Hematopoietic multipotent progenitor cell (in vitro differentiated cells): ENCODE measurements at regions not wholly inside any gene's neighbourhood (a gene's known extent, or its start where the extent isn't known, plus 50 kb on each side); places are given as distances from the start of the nearest gene placed in this dataset.
"Not testable (repeated sequence)": the region's sequence is repeated elsewhere in the genome, so short reads cannot be mapped to it uniquely, and the experiment has no call there.

Source experiments
- DNase-seq, 3 donors: peaks; one replicate each; pipeline ENCODE4 v3.0.0-alpha.2; 2011 to 2015; ENCODE audit warnings: low read depth in 2 of 3, low spot score in 2 of 3

DNA sequence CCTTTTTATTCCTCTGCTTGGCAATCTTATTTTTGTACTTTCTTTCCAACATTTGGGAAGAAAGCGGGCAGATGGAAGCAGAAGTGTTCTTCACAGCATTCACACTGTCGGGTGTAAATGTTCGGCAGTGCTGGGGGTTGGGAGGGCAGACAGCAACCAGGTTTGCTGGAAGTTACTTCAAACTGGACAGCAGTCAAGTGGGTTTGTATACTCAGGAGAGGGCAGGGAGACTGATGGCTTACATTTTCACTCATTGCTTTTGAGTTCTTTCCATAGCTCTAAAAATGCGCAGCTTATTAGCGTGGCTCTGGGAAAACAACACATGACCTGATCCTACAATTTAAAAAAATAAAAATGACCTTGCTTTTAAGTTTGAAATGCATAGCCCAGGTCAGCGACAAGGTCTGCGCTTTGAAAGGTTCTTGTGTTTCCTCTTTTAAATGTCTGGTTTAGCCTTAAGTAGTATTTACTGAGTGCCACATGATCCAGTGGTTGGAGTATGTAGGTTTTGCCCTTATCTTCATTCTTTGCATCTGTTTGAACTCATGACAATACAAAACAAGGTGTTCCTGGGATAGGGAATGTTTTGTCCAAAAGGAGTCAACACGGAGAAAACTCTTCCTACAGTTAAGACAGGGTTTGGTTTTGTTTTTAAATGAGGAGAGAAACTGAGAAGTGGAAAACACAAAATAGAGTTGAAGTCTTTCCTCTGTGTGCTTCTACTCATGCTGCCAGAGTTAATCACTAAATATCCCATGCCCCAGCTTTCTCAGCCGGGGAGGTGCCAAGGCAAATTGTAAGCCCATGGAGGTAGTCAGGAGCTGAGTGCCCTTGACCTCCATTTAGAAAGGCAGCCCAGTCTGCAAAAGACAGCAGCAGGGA lies 132.7 kb upstream of the DMRT1 start:
- peak in 1 of 3 donors; percentile 44 for DNase-seq

DNA sequence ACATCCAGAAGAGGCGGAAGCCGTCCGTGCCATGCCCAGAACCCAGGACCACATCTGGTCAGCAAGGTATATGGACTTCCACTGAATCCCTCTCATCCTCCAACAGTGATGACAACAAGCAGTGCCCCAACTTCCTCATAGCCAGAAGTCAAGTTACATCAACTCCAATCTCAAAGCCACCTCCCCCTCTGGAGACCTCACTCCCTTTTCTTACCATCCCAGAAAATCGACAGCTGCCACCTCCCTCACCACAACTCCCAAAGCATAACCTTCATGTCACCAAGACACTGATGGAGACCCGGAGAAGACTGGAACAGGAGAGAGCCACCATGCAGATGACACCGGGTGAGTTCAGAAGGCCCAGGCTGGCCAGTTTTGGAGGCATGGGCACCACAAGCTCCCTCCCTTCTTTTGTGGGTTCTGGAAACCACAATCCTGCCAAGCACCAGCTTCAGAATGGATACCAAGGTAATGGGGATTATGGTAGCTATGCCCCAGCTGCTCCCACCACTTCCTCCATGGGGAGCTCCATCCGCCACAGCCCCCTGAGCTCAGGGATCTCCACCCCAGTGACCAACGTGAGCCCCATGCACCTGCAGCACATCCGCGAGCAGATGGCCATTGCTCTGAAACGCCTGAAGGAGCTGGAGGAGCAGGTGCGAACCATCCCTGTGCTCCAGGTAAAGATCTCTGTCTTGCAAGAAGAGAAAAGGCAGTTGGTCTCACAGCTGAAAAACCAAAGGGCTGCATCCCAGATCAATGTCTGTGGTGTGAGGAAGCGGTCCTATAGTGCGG lies 130.3 kb upstream of the DMRT1 start:
- no peak for DNase-seq

DNA sequence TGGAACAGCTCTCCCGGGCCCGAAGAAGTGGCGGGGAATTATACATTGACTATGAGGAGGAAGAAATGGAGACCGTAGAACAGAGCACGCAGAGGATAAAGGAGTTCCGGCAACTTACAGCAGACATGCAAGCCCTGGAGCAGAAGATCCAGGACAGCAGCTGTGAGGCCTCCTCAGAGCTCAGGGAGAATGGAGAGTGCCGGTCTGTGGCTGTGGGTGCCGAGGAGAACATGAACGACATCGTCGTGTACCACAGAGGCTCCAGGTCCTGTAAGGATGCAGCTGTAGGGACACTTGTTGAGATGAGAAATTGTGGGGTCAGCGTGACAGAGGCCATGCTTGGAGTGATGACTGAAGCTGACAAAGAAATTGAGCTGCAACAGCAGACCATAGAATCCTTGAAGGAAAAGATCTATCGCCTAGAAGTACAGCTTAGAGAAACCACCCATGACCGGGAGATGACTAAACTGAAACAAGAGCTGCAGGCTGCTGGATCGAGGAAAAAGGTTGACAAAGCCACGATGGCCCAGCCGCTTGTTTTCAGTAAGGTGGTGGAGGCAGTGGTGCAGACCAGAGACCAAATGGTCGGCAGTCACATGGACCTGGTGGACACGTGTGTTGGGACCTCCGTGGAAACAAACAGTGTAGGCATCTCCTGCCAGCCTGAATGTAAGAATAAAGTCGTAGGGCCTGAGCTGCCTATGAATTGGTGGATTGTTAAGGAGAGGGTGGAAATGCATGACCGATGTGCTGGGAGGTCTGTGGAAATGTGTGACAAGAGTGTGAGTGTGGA lies 129.5 kb upstream of the DMRT1 start:
- DNase-seq: no peak

DNA sequence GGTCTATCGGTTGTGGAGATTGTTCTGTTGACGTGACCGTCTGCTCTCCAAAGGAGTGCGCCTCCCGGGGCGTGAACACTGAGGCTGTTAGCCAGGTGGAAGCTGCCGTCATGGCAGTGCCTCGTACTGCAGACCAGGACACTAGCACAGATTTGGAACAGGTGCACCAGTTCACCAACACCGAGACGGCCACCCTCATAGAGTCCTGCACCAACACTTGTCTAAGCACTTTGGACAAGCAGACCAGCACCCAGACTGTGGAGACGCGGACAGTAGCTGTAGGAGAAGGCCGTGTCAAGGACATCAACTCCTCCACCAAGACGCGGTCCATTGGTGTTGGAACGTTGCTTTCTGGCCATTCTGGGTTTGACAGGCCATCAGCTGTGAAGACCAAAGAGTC lies 128.9 kb upstream of the DMRT1 start:
- DNase-seq: no peak

DNA sequence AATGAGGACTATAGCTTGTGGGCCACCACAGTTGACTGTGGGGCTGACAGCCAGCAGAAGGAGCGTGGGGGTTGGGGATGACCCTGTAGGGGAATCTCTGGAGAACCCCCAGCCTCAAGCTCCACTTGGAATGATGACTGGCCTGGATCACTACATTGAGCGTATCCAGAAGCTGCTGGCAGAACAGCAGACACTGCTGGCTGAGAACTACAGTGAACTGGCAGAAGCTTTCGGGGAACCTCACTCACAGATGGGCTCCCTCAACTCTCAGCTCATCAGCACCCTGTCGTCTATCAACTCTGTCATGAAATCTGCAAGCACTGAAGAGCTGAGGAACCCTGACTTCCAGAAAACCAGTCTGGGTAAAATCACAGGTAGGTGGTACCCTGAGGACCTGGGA lies 128.4 kb upstream of the DMRT1 start:
- DNase-seq: no peak

DNA sequence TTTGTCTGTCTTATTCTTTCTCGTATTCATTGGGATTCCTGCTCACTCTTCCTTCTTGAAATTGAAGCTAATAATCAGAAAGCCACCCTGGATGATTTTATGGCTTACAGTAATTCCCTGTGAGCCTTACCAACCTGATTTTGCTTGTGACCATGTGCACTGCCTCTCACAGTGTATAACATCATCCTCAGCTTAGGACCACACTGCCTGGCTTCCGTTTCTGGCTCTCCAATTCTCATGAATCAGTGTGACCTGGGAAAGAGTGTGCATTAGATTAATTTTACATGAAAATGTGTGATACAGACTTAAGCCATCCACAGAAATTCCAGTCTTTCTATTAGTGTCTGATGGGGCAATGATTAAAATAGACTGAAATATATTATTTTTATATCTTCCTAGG lies 126.8 kb upstream of the DMRT1 start:
- no peak for DNase-seq

DNA sequence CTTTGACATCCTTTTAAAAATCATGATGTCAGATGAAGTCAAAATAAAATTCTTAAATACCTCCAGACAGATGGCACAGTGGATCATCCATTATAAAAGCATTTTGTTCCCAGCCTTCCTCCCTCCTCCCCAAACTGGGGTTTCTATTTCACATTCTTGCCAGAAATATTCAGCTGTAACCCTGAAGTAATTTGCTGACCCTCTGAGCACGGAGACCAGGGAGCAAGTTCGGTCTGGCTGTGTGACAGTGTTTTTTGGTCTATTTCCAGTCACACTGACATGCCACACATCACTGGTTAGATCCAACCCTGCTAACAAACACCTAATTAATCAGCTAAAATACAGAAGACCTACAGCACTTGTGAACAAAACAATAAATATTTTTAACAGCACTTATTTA lies 126.2 kb upstream of the DMRT1 start:
- no peak for DNase-seq

DNA sequence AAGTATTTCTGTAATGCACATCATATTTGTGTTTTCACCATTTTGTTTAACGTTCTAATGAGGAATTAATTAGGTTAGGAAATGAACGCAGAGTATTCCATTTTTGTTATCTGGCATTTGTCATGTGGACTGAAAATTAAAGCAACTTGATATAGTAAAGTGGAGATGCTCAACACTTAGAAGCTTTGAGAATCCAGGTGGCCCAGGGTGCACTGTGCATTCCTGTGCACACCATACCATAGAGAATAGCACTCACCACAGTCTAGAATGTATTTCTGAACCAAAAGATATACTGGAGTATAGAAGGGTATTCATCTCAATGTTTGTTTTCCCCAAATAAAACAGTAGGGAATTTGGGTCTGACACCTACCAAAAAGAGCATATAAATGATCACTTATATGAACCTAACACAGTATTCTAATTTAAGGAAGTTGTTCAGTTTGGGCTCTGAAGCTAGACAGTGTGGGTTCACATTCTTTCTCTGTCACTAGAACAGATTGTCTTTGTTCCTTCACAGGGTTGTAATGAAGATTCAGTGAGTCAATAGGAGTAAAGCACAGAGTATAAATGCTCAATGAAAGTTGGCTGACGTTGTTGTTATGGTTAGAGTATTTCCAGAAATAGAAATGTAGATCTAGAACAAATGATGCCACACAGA lies 125.6 kb upstream of the DMRT1 start:
- no peak for DNase-seq

DNA sequence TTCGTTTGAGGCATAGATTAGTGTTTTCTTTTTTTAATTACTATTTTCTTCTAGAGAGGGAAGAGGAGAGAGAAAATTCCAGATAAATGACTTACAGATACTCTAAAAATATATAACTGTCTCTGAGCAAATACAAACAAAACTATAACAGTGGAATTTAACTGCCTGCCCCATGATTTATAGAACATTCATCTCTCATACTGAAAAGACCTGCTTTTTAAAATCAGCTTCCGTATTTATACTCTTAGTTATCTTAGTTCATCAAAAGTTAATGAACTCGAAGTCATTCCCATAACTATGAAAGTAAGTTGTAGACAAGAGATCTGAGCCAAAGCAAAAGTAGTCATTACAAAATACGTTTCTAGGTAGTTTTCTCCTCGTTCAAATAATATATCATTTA lies 123.8 kb upstream of the DMRT1 start:
- peak in 1 of 3 donors; percentile 12 for DNase-seq

DNA sequence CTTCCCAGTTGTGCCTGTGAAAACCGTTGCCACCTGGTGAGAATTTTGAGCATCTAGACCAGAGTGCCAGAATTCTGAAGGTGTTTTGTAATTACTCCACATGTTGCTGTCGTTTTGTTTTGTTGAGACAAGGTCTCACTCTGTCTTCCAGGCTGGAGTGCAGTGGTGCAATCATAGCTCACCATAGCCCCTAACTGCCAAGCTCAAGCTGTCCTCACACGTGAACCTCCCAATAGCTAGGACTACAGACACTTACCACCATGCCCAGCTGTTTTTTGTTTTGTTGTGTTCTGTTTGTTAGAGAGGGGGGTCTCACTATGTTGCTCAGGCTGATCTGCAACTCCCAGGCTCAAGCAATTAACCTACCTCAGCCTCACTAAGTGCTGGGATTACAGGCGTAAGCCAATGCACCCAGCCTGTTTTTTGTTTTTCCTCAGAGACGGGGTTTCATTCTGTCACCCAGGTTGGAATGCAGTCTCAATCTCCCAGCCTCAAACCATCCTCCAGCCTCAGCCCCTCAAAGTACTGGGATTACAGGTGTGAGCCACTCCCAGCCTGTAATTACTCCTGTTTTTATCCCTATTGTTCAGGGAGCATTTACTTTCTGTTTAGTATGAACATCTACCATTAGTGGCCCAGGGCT lies 121.1 kb upstream of the DMRT1 start:
- DNase-seq: no peak

DNA sequence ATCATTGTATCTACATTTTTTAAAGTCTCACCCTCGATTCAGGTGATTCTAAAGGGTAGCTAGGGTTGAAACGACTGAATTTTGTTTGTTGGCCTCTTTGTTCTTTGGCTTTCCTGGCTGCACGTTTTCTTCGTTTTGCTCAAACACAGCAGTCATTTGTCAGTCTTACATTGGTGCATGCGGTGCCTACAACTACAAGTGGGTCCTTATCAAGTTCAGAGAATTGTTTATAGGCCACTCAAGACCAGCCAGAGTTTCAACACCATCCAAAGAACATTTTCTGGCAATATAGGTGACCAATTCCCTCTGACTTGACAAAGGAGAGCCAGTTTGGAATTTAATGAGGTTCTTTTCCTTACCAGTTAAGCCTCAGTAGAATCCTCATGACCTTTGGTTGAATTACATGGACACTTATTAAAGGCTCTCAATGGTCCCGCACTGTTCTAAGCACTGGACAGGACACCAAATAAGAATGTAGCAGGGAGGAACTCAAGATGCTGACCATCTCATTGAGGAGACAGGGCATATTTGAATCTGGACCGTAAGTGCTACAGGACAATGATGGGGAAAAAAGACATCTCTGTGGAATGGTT lies 119.0 kb upstream of the DMRT1 start:
- DNase-seq: no peak

DNA sequence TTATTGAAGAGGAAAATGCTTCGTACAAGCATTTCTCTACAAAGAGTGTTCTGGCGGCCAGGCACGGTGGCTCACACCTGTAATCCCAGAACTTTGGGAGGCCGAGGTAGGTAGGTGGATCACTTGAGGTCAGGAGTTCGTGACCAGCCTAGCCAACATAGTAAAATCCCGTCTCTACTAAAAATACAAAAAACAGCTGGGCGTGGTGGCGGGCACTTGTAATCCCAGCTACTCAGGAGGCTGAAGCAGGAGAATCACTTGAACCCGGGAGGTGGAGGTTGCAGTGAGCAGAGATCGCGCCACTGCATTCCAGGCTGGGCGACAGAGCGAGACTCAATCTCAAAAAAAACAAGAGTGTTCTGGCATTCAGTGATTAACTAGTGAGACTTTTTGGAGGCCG lies 117.0 kb upstream of the DMRT1 start:
- DNase-seq: not testable (repeated sequence)

DNA sequence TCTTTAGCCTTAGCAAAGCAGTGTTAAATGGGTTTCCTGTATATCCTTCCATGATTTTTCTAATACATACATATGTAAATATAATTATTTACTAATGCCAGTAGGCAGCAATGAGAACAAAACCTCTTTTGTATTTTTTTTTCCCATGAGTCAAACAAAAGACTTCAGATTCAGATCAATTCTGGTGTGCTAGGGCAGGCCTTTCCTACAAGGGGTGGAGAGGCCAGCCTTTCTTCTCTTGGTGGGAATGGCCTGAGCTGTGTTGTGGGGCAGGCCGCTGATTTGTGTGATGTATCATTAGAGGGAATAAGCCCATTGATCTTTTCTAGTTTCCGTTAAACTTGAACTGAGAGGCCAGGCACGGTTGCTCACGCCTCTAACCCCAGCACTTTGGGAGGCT lies 115.5 kb upstream of the DMRT1 start:
- DNase-seq: no peak

DNA sequence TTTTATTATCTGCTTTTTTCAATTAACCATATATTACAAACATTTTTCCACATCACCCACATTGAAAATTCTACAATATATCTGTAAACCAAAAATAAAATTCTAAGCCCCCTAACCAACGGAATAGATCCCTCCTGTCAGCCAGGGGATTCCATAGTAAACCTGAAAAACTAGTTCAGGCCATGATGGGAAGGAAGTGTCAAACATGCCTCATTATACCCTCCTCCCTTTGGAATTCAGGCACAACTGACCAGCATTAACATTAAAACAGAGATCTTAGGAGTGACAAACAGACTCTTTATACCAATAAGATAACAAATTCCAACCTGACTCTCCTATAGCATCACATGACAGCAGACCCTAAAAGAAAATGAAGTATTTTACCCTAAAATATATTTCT lies 113.7 kb upstream of the DMRT1 start:
- no peak for DNase-seq

DNA sequence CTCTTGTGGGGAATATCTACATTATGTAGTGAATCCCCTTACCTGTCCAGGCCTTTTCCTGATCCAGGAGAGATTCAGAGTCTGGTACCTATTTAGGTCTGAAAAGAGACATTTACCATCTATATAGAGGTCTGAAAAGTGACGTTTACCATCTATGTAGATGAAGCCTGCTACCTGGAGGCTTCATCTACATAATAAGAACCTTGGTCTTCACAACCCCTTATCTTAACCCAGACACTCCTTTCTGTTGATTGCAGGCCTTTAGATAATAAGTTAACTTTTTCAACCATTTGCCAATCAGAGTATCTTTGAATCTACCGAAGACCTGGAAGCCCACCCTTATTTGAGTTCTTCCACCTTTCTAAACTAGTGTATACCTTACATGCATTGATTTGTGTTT lies 113.0 kb upstream of the DMRT1 start:
- no peak for DNase-seq

DNA sequence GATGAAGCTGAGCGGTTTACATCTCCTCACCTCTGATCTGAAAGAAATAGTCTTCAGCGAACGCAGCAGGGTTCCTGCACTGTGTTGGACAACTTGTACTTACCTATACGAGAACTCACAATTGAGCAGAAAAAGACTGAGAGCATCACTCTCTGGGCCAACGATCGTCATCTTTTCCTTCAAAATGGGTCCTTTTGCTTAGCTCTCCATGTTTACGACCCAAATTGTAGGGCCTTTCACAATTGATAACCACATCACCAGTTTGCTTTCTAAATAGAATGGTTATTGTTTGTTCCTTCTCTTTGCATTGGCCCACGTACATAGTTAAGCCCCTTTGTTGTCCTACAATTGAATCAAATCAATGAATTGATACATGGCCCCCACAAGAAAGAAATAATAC lies 110.0 kb upstream of the DMRT1 start:
- no peak for DNase-seq

DNA sequence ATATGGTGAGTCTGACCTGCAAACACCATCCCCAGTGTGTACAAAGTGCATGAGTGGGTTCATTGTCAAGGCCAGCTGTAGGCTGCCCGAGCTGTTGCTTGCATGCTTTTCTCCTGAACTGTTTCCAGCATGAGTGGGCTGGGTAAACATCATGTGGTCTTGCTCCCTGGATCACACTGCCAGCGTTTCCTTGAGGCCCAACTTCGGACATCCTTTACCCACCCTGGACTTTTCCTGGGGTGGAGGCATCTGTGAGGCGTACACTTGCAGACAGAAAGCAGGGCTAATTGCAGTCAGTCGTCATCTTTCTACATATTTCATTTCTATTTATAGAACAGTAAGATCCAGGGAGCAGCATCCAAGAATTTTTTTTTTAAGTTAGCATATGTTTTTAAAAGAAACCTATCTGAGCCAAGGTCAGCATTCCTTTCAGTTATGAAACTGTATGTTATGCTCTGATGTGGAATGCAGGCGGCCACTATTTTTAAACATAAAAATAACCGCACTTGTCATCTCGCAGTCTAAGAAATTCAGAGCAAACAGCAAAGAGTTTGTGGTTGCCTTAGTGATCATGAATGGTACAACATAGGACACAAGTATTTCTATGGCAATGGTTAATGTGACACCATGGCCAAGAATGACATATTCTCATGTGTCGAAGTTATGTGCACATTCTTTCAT lies 106.5 kb upstream of the DMRT1 start:
- DNase-seq: no peak

DNA sequence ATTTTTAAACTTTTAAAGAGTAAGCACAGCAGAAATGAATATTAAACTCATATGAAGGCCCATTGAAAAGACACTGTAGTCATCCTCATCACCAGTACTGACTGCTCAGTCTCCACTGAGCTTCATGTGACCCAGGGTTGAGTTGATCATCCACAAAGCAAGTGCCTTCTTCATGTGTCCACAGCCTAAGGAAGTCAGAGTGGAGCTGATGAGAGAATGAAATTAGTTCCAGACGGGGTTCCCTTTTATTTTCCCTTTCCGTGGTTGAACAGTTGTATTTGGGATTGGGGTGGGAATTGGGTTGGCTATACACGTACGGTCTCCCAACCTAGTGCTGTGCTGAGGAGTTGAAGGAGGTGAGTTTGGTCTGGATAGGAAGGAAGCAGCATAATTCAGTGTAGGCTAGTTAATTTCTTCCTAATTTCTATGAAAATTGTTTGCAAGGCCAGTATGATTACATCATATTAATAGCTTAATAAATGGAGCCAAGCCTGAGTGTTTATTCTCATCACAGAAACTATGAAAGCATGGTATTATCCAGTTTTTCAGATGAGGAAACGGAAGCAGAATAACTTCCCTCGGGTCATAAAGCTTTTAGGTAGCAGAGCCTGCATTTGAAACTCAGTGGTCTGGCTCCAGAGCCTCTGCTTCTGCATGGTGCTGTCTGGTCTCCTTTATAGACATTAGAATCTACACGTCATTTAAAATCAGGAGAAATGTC lies 103.9 kb upstream of the DMRT1 start:
- DNase-seq: no peak
